PC-9 (cell line): ENCODE measurements at regions not wholly inside any gene's neighbourhood (a gene's known extent, or its start where the extent isn't known, plus 50 kb on each side); places are given as distances from the start of the nearest gene placed in this dataset.

Experiments used
- BruUV-seq: library from RNA; stranded (reverse); fragments of 400-500 nt; replicated peaks from 2 replicates; lab custom pipeline; 2021; lab: Mats Ljungman, UMichigan
- CTCF ChIA-PET: fragments of 300-600 bp; sonication (Branson Sonifier 250); formaldehyde crosslinking; loops from one replicate; lab custom pipeline; 2022; ENCODE audit warnings: antibody characterized with exemption; lab: Charles Lee
- POLR2A ChIA-PET: fragments of 300-600 bp; sonication (Branson Sonifier 250); formaldehyde crosslinking; loops from one replicate; lab custom pipeline; 2022; ENCODE audit warnings: antibody characterized with exemption; ENCODE audit not compliant: unreplicated experiment; lab: Charles Lee
- DNase-seq, 2 experiments: peaks; one replicate each; pipeline versions ENCODE4 v3.0.0 to v3.0.0-alpha.2; 2015 to 2022; ENCODE audit warnings: mixed read lengths in 1 of 2
- H2AFZ ChIP-seq: fragments of 200-600 bp; sonication (generic); 2 replicates; pipeline ENCODE4 v1.8.1; 2017; ENCODE audit warnings: antibody characterized with exemption
- H3F3A ChIP-seq: fragments of 200-600 bp; sonication (generic); 2 replicates; pipeline ENCODE4 v1.8.1; 2017; ENCODE audit warnings: antibody characterized with exemption, mild to moderate bottlenecking, low read depth; ENCODE audit not compliant: insufficient read depth
- H3K27ac ChIP-seq: fragments of 200-600 bp; sonication (generic); 2 replicates; pipeline ENCODE4 v1.6.1; 2016; ENCODE audit warnings: mixed run types
- H3K27me3 ChIP-seq: fragments of 200-600 bp; sonication (generic); 2 replicates; pipeline ENCODE4 v1.6.1; 2016; ENCODE audit warnings: low read depth, mixed run types; ENCODE audit not compliant: insufficient read depth
- H3K36me3 ChIP-seq: fragments of 200-600 bp; sonication (generic); 2 replicates; pipeline ENCODE4 v1.6.1; 2016; ENCODE audit warnings: low read depth, mixed run types
- H3K4me1 ChIP-seq: fragments of 200-600 bp; sonication (generic); replicated peaks from 2 replicates; pipeline ENCODE4 v1.6.1; 2016; ENCODE audit warnings: mixed run types; ENCODE audit not compliant: insufficient read depth
- H3K4me2 ChIP-seq: fragments of 200-600 bp; sonication (generic); 2 replicates; pipeline ENCODE4 v1.6.1; 2017; ENCODE audit warnings: mixed run types
- H3K4me3 ChIP-seq: fragments of 200-600 bp; sonication (generic); 2 replicates; pipeline ENCODE4 v1.6.1; 2016; ENCODE audit warnings: mixed run types
- H3K79me2 ChIP-seq: fragments of 200-600 bp; sonication (generic); 2 replicates; pipeline ENCODE4 v1.6.1; 2017; ENCODE audit warnings: low read depth, mixed run types
- H3K9me2 ChIP-seq: fragments of 200-600 bp; sonication (generic); 2 replicates; pipeline ENCODE4 v1.8.1; 2017; ENCODE audit warnings: mild to moderate bottlenecking; ENCODE audit not compliant: insufficient read depth
- H3K9me3 ChIP-seq: fragments of 200-600 bp; sonication (generic); 2 replicates; pipeline ENCODE4 v1.8.1; 2016; ENCODE audit warnings: low read depth; ENCODE audit not compliant: insufficient read depth
- H4K20me1 ChIP-seq: fragments of 200-600 bp; sonication (generic); 2 replicates; pipeline ENCODE4 v1.8.1; 2017; ENCODE audit not compliant: insufficient read depth
- CTCF ChIP-seq: fragments of 200-600 bp; sonication (generic); conservative IDR thresholded peaks from 2 replicates; pipeline ENCODE4 v1.6.1; 2017; ENCODE audit warnings: mixed run types, antibody characterized with exemption, mild to moderate bottlenecking, moderate library complexity
- EZH2 ChIP-seq: fragments of 200-600 bp; sonication (generic); IDR thresholded peaks from 2 replicates; pipeline ENCODE4 v1.8.0; 2017; ENCODE audit warnings: antibody characterized with exemption, low read depth
- intact Hi-C: fragments of 100-400 bp; cut with micrococcal nuclease; formaldehyde crosslinking; loops from one replicate; pipeline ENCODE4 v1.10.0; 2022; ENCODE audit not compliant: unreplicated experiment

DNA sequence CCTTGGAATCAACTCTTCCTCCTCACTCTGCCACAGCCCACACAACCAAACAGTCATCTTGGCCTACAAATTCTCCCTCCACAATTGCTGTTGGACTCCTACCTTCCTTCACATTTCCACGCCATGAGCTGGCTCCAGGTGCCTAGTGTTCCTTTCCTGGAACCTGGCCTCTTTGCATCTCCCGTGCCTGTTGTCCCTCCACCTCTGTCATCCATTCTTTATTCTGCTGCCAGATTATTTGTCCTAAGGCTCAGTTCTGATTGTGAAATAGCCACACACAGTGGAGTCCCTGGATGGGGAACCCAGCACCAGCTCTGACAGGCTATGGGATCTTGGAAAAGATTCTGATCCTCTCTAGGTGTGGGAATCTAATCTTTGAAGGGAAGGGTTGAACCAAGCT, 109.1 kb upstream of the ANKH start:
- Histone ChIP-seq H3K4me3 (no peak overlapping the region), H3K9me3 (no peaks in the 10 kb centered on the region), H3K27me3 (no peaks in the 10 kb centered on the region), H3K36me3 (no peaks in the 10 kb centered on the region), H3K9me2 (no peaks in the 10 kb centered on the region), H3F3A (no peaks in the 10 kb centered on the region), H4K20me1 (no peaks in the 10 kb centered on the region), H3K4me2 (no peak overlapping the region), H3K27ac (no peak overlapping the region), H2AFZ (no peak overlapping the region), H3K4me1 (no peaks in the 10 kb centered on the region), H3K79me2 (no peaks in the 10 kb centered on the region)
- ChIA-PET CTCF (no interaction called here), POLR2A (no interaction called here)
- TF ChIP-seq CTCF (no peak), EZH2 (no peak)
- intact Hi-C loops: no loop called here
- no peak for DNase-seq
- no TSS peak for BruUV-seq

DNA sequence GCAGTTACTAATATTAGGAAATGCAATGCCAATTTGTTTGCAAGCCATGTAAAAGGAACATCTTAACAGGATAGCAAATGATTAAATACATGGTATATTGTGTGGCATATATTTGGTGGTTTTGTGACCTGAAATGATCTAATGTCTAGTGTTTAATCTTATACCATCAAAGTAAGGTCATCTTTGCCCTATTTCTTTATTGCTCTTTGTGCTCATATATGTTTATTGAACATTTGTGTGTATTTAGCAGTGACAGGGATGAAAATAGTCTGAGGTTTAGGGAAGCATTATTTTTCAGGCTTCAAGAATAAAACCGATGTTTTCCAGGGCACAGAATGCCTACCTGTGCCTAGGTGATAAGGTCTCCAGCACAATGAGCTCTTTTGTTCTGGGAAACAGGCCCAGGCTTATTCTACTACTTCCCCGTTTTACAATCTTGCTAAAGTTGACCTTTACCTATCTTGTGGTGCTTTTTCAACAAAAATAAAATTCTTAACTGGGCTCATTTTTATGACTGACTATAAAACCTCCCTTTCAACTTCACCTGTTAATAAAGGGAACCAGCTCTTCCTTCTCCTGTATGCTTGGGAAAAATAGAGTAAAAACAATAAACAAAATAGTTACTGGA, 105.6 kb upstream of the ANKH start:
- CTCF ChIA-PET: no interaction called here
- no peaks in the 10 kb centered on the region for H3K9me3 ChIP-seq
- no peaks in the 10 kb centered on the region for H3K27me3 ChIP-seq
- no peaks in the 10 kb centered on the region for H4K20me1 ChIP-seq
- POLR2A ChIA-PET: no interaction called here
- no peak overlapping the region for H3K4me3 ChIP-seq
- no peaks in the 10 kb centered on the region for H3K79me2 ChIP-seq
- H3F3A ChIP-seq: no peaks in the 10 kb centered on the region
- DNase-seq: no peak
- H3K27ac ChIP-seq: no peak overlapping the region
- H3K4me2 ChIP-seq: no peak overlapping the region
- H3K4me1 ChIP-seq: no peaks in the 10 kb centered on the region
- TF ChIP-seq CTCF (no peak), EZH2 (no peak)
- intact Hi-C loops: no loop called here
- H2AFZ ChIP-seq: no peak overlapping the region
- H3K9me2 ChIP-seq: no peaks in the 10 kb centered on the region
- no peaks in the 10 kb centered on the region for H3K36me3 ChIP-seq
- no TSS peak for BruUV-seq

DNA sequence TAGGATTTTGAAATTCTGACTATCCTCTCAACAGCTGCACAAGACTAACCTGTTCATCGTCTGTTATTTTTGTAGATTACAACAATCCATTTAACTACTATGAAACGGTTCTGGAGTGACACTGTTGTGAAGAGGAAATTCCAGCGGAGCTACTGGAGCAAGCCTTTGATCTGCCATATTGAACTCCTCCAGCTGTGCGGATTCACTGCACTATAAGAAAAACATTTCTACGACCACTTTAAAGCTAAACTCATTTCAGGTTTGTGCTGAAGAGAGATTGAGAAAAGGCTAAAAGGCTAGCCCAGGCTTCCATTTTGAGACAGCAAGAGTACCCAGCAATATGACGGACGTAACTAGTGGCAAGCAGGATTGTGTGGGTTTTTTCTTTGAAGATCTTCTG, 104.9 kb upstream of the ANKH start:
- H3F3A ChIP-seq: no peaks in the 10 kb centered on the region
- no peaks in the 10 kb centered on the region for H3K4me1 ChIP-seq
- intact Hi-C loops: no loop called here
- no TSS peak for BruUV-seq
- DNase-seq: no peak
- no peak overlapping the region for H3K4me3 ChIP-seq
- no peaks in the 10 kb centered on the region for H3K9me3 ChIP-seq
- no peaks in the 10 kb centered on the region for H4K20me1 ChIP-seq
- H2AFZ ChIP-seq: no peak overlapping the region
- no peak for TF ChIP-seq EZH2
- TF ChIP-seq CTCF: no peak
- H3K79me2 ChIP-seq: no peaks in the 10 kb centered on the region
- H3K9me2 ChIP-seq: no peaks in the 10 kb centered on the region
- H3K27ac ChIP-seq: no peak overlapping the region
- H3K4me2 ChIP-seq: no peak overlapping the region
- ChIA-PET CTCF (no interaction called here), POLR2A (no interaction called here)
- no peaks in the 10 kb centered on the region for H3K27me3 ChIP-seq
- H3K36me3 ChIP-seq: no peaks in the 10 kb centered on the region
